SK-N-SH treated with all-trans-retinoic acid at 6 μM for 48 hours (cell line): ENCODE measurements at regions not wholly inside any gene's neighbourhood (a gene's known extent, or its start where the extent isn't known, plus 50 kb on each side); places are given as distances from the start of the nearest gene placed in this dataset.

Experiments used
- ATAC-seq: fragments of 200-7000 bp; cut with Tn5 transposase; 3 replicates; pipeline ENCODE4 v1.9.1; 2020; ENCODE audit warnings: mild to moderate bottlenecking, moderate library complexity
- ARNTL ChIP-seq: fragments of 450-650 bp; formaldehyde crosslinking; IDR thresholded peaks from 2 replicates; pipeline ENCODE4 v1.5.0; 2020; ENCODE audit warnings: low read depth, mild to moderate bottlenecking, moderate library complexity, borderline replicate concordance
- BACH2 ChIP-seq: fragments of 250-450 bp; sonication (Bioruptor Pico); IDR thresholded peaks from 2 replicates; pipeline ENCODE4 v1.9.0; 2021; ENCODE audit warnings: mild to moderate bottlenecking, borderline replicate concordance
- CREB5 ChIP-seq: fragments of 250-450 bp; sonication (Bioruptor Pico); IDR thresholded peaks from 2 replicates; pipeline ENCODE4 v1.5.1; 2020; ENCODE audit warnings: low read depth, mild to moderate bottlenecking, moderate library complexity
- CSDC2 ChIP-seq: fragments of 250-450 bp; sonication (Bioruptor Pico); IDR thresholded peaks from 2 replicates; pipeline ENCODE4 v1.5.0; 2020; ENCODE audit warnings: mild to moderate bottlenecking, moderate library complexity
- ESRRG ChIP-seq: fragments of 250-450 bp; sonication (Bioruptor Pico); IDR thresholded peaks from 2 replicates; pipeline ENCODE4 v1.6.1; 2021; ENCODE audit warnings: mild to moderate bottlenecking
- GLIS3 ChIP-seq: fragments of 250-450 bp; sonication (Bioruptor Pico); IDR thresholded peaks from 2 replicates; pipeline ENCODE4 v1.5.0; 2020; ENCODE audit warnings: mild to moderate bottlenecking, moderate library complexity
- ISL1 ChIP-seq: fragments of 250-450 bp; sonication (Bioruptor Pico); IDR thresholded peaks from 2 replicates; pipeline ENCODE4 v2.1.2; 2022; ENCODE audit warnings: mild to moderate bottlenecking, moderate library complexity
- OSR1 ChIP-seq: fragments of 250-450 bp; sonication (Bioruptor Pico); IDR thresholded peaks from 2 replicates; pipeline ENCODE4 v1.8.0; 2022; ENCODE audit warnings: moderate library complexity, mild to moderate bottlenecking, inconsistent platforms
- PPARA ChIP-seq: fragments of 250-450 bp; sonication (Bioruptor Pico); IDR thresholded peaks from 2 replicates; pipeline ENCODE4 v1.5.0; 2020; ENCODE audit warnings: mild to moderate bottlenecking, borderline replicate concordance
- RARB ChIP-seq: fragments of 250-450 bp; sonication (Bioruptor Pico); IDR thresholded peaks from 2 replicates; pipeline ENCODE4 v1.8.0; 2021; ENCODE audit warnings: mild to moderate bottlenecking, moderate library complexity
- SNAI2 ChIP-seq: fragments of 250-450 bp; sonication (Bioruptor Pico); IDR thresholded peaks from 2 replicates; pipeline ENCODE4 v1.5.0; 2020; ENCODE audit warnings: mild to moderate bottlenecking, moderate library complexity
- TCF4 ChIP-seq: fragments of 250-450 bp; sonication (Bioruptor Pico); IDR thresholded peaks from 2 replicates; pipeline ENCODE4 v1.8.0; 2021; ENCODE audit warnings: mild to moderate bottlenecking, moderate library complexity, borderline replicate concordance
- TOX ChIP-seq: fragments of 250-450 bp; sonication (Bioruptor Pico); IDR thresholded peaks from 2 replicates; pipeline ENCODE4 v1.8.0; 2021; ENCODE audit warnings: mild to moderate bottlenecking, moderate library complexity, borderline replicate concordance
- ZC3H10 ChIP-seq: fragments of 250-450 bp; sonication (Bioruptor Pico); IDR thresholded peaks from 2 replicates; pipeline ENCODE4 v1.5.1; 2021; ENCODE audit warnings: mild to moderate bottlenecking, moderate library complexity
- ZFP3 ChIP-seq: fragments of 250-450 bp; sonication (Bioruptor Pico); IDR thresholded peaks from 2 replicates; pipeline ENCODE4 v1.5.0; 2020; ENCODE audit warnings: mild to moderate bottlenecking, moderate library complexity
- ZFP30 ChIP-seq: fragments of 450-650 bp; formaldehyde crosslinking; IDR thresholded peaks from 2 replicates; pipeline ENCODE4 v1.5.0; 2022; ENCODE audit warnings: mild to moderate bottlenecking, moderate library complexity
- ZNF70 ChIP-seq: fragments of 450-650 bp; formaldehyde crosslinking; IDR thresholded peaks from 2 replicates; pipeline ENCODE4 v1.5.0; 2020; ENCODE audit warnings: mild to moderate bottlenecking, moderate library complexity
- ZNF8 ChIP-seq: fragments of 450-650 bp; formaldehyde crosslinking; IDR thresholded peaks from 2 replicates; pipeline ENCODE4 v1.5.0; 2020; ENCODE audit warnings: mild to moderate bottlenecking, moderate library complexity
- TF ChIP-seq, protein P1 (sequence below): fragments of 250-450 bp; sonication (Bioruptor Pico); IDR thresholded peaks from 2 replicates; pipeline ENCODE4 v1.8.0; 2021; ENCODE audit warnings: low read depth, mild to moderate bottlenecking, moderate library complexity, borderline replicate concordance
- TF ChIP-seq, protein P2 (sequence below): fragments of 250-450 bp; sonication (Bioruptor Pico); IDR thresholded peaks from 2 replicates; pipeline ENCODE4 v1.5.0; 2020; ENCODE audit warnings: mild to moderate bottlenecking, moderate library complexity

GRCh38 chr10:6719561-6719960, 139.5 kb upstream of the PRKCQ start:
- no peak for TF ChIP-seq ZNF70 (CRISPR knock-in tag)
- no peak for TF ChIP-seq ZC3H10
- no peak for TF ChIP-seq TOX (CRISPR knock-in tag)
- no peak for TF ChIP-seq SNAI2 (CRISPR knock-in tag)
- TF ChIP-seq CSDC2 (CRISPR knock-in tag): no peak
- TF ChIP-seq PPARA (CRISPR knock-in tag): no peak
- no peak for TF ChIP-seq OSR1
- TF ChIP-seq, protein P1, sequence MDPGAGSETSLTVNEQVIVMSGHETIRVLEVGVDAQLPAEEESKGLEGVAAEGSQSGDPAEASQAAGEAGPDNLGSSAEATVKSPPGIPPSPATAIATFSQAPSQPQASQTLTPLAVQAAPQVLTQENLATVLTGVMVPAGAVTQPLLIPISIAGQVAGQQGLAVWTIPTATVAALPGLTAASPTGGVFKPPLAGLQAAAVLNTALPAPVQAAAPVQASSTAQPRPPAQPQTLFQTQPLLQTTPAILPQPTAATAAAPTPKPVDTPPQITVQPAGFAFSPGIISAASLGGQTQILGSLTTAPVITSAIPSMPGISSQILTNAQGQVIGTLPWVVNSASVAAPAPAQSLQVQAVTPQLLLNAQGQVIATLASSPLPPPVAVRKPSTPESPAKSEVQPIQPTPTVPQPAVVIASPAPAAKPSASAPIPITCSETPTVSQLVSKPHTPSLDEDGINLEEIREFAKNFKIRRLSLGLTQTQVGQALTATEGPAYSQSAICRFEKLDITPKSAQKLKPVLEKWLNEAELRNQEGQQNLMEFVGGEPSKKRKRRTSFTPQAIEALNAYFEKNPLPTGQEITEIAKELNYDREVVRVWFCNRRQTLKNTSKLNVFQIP (CRISPR knock-in tag): no peak
- no peak for TF ChIP-seq BACH2 (CRISPR knock-in tag)
- TF ChIP-seq ZNF8 (CRISPR knock-in tag): no peak
- no peak for TF ChIP-seq ZFP3
- TF ChIP-seq CREB5 (CRISPR knock-in tag): no peak
- no peak for TF ChIP-seq ARNTL
- ATAC-seq: no peak

DNA sequence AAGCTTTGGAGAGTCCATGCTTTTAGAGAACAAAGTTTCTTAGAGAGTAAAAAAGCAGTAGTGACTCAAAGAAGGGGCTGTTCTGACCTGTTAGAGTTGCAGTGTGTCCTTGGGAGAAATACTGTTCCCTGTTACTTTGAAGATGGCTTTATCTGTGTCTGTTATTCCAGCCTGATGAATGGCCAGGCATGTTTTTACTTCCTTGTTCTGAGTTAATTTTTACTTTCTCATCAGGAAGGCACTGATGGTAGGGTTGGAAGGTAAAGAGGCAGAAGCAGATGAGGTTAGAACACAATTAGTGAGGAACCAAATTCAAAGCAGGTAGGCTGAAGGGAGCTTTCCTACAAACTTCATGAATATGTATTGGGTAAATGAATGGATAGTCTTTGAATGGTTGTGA, 138.5 kb upstream of the PRKCQ start:
- no peak for ATAC-seq
- TF ChIP-seq CREB5 (CRISPR knock-in tag): no peak

DNA sequence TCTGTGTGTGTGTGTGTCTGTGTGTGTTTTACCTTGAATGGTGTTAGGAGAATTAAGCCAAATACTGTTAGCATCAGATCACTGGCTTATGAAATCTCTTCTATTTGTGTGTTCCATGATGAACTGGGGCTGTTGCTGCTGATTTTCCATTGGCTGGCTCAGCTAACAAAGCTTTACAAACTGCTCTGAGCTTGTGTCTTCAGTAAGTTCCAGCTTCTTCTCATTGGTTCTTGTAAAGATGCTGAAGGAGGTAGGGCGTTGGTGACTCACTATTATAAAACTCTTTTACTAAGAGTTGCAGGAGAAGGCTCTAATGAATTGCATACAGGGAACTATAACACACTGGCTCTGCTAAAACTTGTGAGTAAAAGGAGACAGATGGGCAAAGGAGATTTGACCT, 136.4 kb upstream of the PRKCQ start:
- ATAC-seq: no peak; the same call in 2 of the 3 replicates
- no peak for TF ChIP-seq ZC3H10
- no peak for TF ChIP-seq PPARA (CRISPR knock-in tag)

DNA sequence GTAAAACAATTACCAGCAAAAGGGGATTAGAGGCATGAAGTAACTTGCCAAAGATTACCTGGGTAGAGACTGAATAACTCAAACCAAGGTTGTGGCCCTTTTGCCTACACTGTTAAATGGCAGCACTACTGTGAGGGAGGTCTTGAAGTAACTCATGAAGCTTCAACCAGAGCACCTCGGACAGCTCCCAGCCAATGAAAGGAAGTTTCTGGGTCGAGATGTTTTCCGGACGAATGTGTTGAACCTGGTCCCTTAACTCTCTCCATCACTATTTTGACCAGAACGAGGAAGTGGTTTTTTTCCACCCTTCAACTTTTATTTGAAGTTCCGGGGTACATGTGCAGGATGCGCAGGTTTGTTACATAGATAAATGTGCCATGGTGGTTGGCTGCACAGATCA, 133.6 kb upstream of the PRKCQ start:
- TF ChIP-seq ARNTL: no peak
- no peak for TF ChIP-seq ISL1 (CRISPR knock-in tag)
- no peak for TF ChIP-seq CREB5 (CRISPR knock-in tag)
- no peak for TF ChIP-seq TCF4
- TF ChIP-seq RARB (CRISPR knock-in tag): no peak
- no peak for TF ChIP-seq ZFP3
- TF ChIP-seq PPARA (CRISPR knock-in tag): no peak
- TF ChIP-seq ESRRG (CRISPR knock-in tag): no peak
- TF ChIP-seq, protein P2, sequence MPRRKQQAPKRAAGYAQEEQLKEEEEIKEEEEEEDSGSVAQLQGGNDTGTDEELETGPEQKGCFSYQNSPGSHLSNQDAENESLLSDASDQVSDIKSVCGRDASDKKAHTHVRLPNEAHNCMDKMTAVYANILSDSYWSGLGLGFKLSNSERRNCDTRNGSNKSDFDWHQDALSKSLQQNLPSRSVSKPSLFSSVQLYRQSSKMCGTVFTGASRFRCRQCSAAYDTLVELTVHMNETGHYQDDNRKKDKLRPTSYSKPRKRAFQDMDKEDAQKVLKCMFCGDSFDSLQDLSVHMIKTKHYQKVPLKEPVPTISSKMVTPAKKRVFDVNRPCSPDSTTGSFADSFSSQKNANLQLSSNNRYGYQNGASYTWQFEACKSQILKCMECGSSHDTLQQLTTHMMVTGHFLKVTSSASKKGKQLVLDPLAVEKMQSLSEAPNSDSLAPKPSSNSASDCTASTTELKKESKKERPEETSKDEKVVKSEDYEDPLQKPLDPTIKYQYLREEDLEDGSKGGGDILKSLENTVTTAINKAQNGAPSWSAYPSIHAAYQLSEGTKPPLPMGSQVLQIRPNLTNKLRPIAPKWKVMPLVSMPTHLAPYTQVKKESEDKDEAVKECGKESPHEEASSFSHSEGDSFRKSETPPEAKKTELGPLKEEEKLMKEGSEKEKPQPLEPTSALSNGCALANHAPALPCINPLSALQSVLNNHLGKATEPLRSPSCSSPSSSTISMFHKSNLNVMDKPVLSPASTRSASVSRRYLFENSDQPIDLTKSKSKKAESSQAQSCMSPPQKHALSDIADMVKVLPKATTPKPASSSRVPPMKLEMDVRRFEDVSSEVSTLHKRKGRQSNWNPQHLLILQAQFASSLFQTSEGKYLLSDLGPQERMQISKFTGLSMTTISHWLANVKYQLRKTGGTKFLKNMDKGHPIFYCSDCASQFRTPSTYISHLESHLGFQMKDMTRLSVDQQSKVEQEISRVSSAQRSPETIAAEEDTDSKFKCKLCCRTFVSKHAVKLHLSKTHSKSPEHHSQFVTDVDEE (CRISPR knock-in tag): no peak
- no peak for TF ChIP-seq ZNF8 (CRISPR knock-in tag)
- no peak for TF ChIP-seq ZFP30 (CRISPR knock-in tag)
- no peak for TF ChIP-seq ZNF70 (CRISPR knock-in tag)
- TF ChIP-seq, protein P1 (CRISPR knock-in tag): no peak
- TF ChIP-seq CSDC2 (CRISPR knock-in tag): no peak
- TF ChIP-seq GLIS3 (CRISPR knock-in tag): no peak
- no peak for TF ChIP-seq TOX (CRISPR knock-in tag)
- ATAC-seq: no peak
